GM18858 (cell line): ENCODE measurements at regions not wholly inside any gene's neighbourhood (a gene's known extent, or its start where the extent isn't known, plus 50 kb on each side); places are given as distances from the start of the nearest gene placed in this dataset.
"Not testable (repeated sequence)": the region's sequence is repeated elsewhere in the genome, so short reads cannot be mapped to it uniquely, and the experiment has no call there.

Source experiments
- ATAC-seq: cut with Tn5 transposase; IDR thresholded peaks from one replicate; pipeline ENCODE4 v1.9.1; 2021; ENCODE audit not compliant: unreplicated experiment

- ATAC-seq = no peak
Measured at GRCh38 chr10:56537984-56538383, 176.9 kb upstream of the ZWINT start.

- no peak for ATAC-seq
Measured at GRCh38 chr10:56522166-56522565, 161.1 kb upstream of the ZWINT start.

- no peak for ATAC-seq
Measured at GRCh38 chr10:56508562-56508961, 147.5 kb upstream of the ZWINT start.

- ATAC-seq = no peak
Measured at GRCh38 chr10:56507033-56507432, 146.0 kb upstream of the ZWINT start.

GRCh38 chr10:56505555-56505954, 144.5 kb upstream of the ZWINT start:
- ATAC-seq = no peak

GRCh38 chr10:56496186-56496486, 135.1 kb upstream of the ZWINT start:
- ATAC-seq = peak; percentile 45

GRCh38 chr10:56487746-56488145, 126.7 kb upstream of the ZWINT start:
- ATAC-seq = no peak

GRCh38 chr10:56481521-56482091, 120.5 kb upstream of the ZWINT start:
- no peak for ATAC-seq

GRCh38 chr10:56472978-56473377, 111.9 kb upstream of the ZWINT start:
- ATAC-seq = no peak

GRCh38 chr10:56470701-56471100, 109.6 kb upstream of the ZWINT start:
- no peak for ATAC-seq

GRCh38 chr10:56469482-56469881, 108.4 kb upstream of the ZWINT start:
- ATAC-seq = no peak

- ATAC-seq = no peak
Measured at GRCh38 chr10:56466005-56466404, 104.9 kb upstream of the ZWINT start.

- ATAC-seq = peak; percentile 51
Measured at GRCh38 chr10:56449770-56450169, 88.7 kb upstream of the ZWINT start.

- not testable (repeated sequence) for ATAC-seq
Measured at GRCh38 chr10:56447613-56448012, 86.6 kb upstream of the ZWINT start.

GRCh38 chr10:56441337-56441736, 80.3 kb upstream of the ZWINT start:
- ATAC-seq = not testable (repeated sequence)
